H9 (cell line): ENCODE measurements at regions not wholly inside any gene's neighbourhood (a gene's known extent, or its start where the extent isn't known, plus 50 kb on each side); places are given as distances from the start of the nearest gene placed in this dataset.

Experiments used
- DNase-seq: peaks from one replicate; pipeline ENCODE4 v3.0.0-alpha.2; 2017
- H2AFZ ChIP-seq: one replicate; pipeline ENCODE4 v1.6.1; 2013; ENCODE audit warnings: mild to moderate bottlenecking, low read length, control low read depth, moderate library complexity
- H2AK5ac ChIP-seq: 2 replicates; pipeline ENCODE4 v1.6.1; 2013; ENCODE audit warnings: low read length, control low read depth, mixed read lengths; ENCODE audit not compliant: insufficient read length
- H2BK120ac ChIP-seq: one replicate; pipeline ENCODE4 v1.6.1; 2013; ENCODE audit warnings: low read depth, mild to moderate bottlenecking, low read length, control low read depth, inconsistent platforms; ENCODE audit not compliant: poor library complexity, severe bottlenecking
- H2BK12ac ChIP-seq: 2 replicates; pipeline ENCODE4 v1.6.1; 2013; ENCODE audit warnings: low read length, control low read depth, mixed read lengths, low read depth; ENCODE audit not compliant: insufficient read length
- H2BK15ac ChIP-seq: 2 replicates; pipeline ENCODE4 v1.6.1; 2013; ENCODE audit warnings: low read depth, low read length, control low read depth
- H2BK20ac ChIP-seq: one replicate; pipeline ENCODE4 v1.6.1; 2013; ENCODE audit warnings: low read depth, mild to moderate bottlenecking, low read length, control low read depth, inconsistent platforms; ENCODE audit not compliant: poor library complexity, severe bottlenecking
- H2BK5ac ChIP-seq: 2 replicates; pipeline ENCODE4 v1.6.1; 2013; ENCODE audit warnings: low read length, control low read depth, mixed read lengths; ENCODE audit not compliant: insufficient read length
- H3K14ac ChIP-seq: 2 replicates; pipeline ENCODE4 v1.6.1; 2013; ENCODE audit warnings: low read length, control low read depth; ENCODE audit not compliant: insufficient read depth
- H3K18ac ChIP-seq: 2 replicates; pipeline ENCODE4 v1.6.1; 2013; ENCODE audit warnings: low read depth, mild to moderate bottlenecking, mixed read lengths, low read length, control low read depth; ENCODE audit not compliant: insufficient read length
- H3K23ac ChIP-seq: 2 replicates; pipeline ENCODE4 v1.6.1; 2013; ENCODE audit warnings: low read length, control low read depth, mixed read lengths, low read depth; ENCODE audit not compliant: insufficient read length
- H3K23me2 ChIP-seq: 2 replicates; pipeline ENCODE4 v1.6.1; 2013; ENCODE audit warnings: low read depth, mild to moderate bottlenecking, mixed read lengths, low read length, control low read depth; ENCODE audit not compliant: insufficient read length, poor library complexity, severe bottlenecking
- H3K27ac ChIP-seq: 2 replicates; pipeline ENCODE4 v1.5.1; 2013; ENCODE audit warnings: low read length, control low read depth, mixed read lengths, low read depth; ENCODE audit not compliant: insufficient read length
- H3K27me3 ChIP-seq: 2 replicates; pipeline ENCODE4 v1.6.1; 2013; ENCODE audit warnings: low read length, control low read depth, inconsistent platforms; ENCODE audit not compliant: insufficient read depth
- H3K4ac ChIP-seq: 2 replicates; pipeline ENCODE4 v1.6.1; 2013; ENCODE audit warnings: low read depth, mild to moderate bottlenecking, control low read depth, inconsistent platforms, low read length, moderate library complexity
- H3K4me1 ChIP-seq: 2 replicates; pipeline ENCODE4 v1.6.1; 2013; ENCODE audit warnings: low read length, control low read depth, inconsistent platforms; ENCODE audit not compliant: insufficient read depth
- H3K4me2 ChIP-seq: 2 replicates; pipeline ENCODE4 v1.6.1; 2013; ENCODE audit warnings: low read length, control low read depth, mixed read lengths; ENCODE audit not compliant: insufficient read length, insufficient read depth
- H3K56ac ChIP-seq: 2 replicates; pipeline ENCODE4 v1.6.1; 2013; ENCODE audit warnings: low read depth, mild to moderate bottlenecking, mixed read lengths, low read length, control low read depth; ENCODE audit not compliant: insufficient read length
- H3K79me1 ChIP-seq: 2 replicates; pipeline ENCODE4 v1.6.1; 2013; ENCODE audit warnings: low read depth, mild to moderate bottlenecking, moderate library complexity, low read length, control low read depth, inconsistent platforms; ENCODE audit not compliant: insufficient read depth, poor library complexity, severe bottlenecking
- H3K79me2 ChIP-seq: 2 replicates; pipeline ENCODE4 v1.6.1; 2013; ENCODE audit warnings: low read length, control low read depth, inconsistent platforms; ENCODE audit not compliant: insufficient read depth
- H3K9ac ChIP-seq: 2 replicates; pipeline ENCODE4 v1.6.1; 2013; ENCODE audit warnings: low read length, control low read depth, mixed read lengths; ENCODE audit not compliant: insufficient read length; ENCODE audit errors: extremely low read depth
- H3K9me3 ChIP-seq: one replicate; pipeline ENCODE4 v1.6.1; 2013; ENCODE audit warnings: low read depth, low read length, inconsistent platforms; ENCODE audit not compliant: control insufficient read depth
- H3T11ph ChIP-seq: one replicate; pipeline ENCODE4 v1.6.1; 2013; ENCODE audit warnings: mild to moderate bottlenecking, low read length, control low read depth, inconsistent platforms
- H4K20me1 ChIP-seq: one replicate; pipeline ENCODE4 v1.6.1; 2013; ENCODE audit not compliant: control insufficient read depth, insufficient read length, insufficient read depth
- H4K5ac ChIP-seq: 2 replicates; pipeline ENCODE4 v1.6.1; 2013; ENCODE audit warnings: low read depth, mild to moderate bottlenecking, mixed read lengths, low read length, control low read depth; ENCODE audit not compliant: insufficient read length
- H4K8ac ChIP-seq: replicated peaks from 2 replicates; pipeline ENCODE4 v1.6.1; 2013; ENCODE audit warnings: low read length, control low read depth, mixed read lengths, low read depth; ENCODE audit not compliant: insufficient read length
- H4K91ac ChIP-seq: 2 replicates; pipeline ENCODE4 v1.6.1; 2013; ENCODE audit warnings: low read depth, mild to moderate bottlenecking, moderate library complexity, mixed read lengths, low read length, control low read depth; ENCODE audit not compliant: insufficient read length
- H3K27ac Mint-ChIP-seq, 3 experiments: 2 replicates in 2 of 3; 3 replicates in 1 of 3; pipeline ENCODE4 v1.8.0; 2020 to 2021; ENCODE audit warnings: mixed read lengths in 3 of 3, mild to moderate bottlenecking in 1 of 3, moderate library complexity in 1 of 3
- H3K27me3 Mint-ChIP-seq: 2 replicates; pipeline ENCODE4 v1.8.0; 2021; ENCODE audit warnings: low read depth, mild to moderate bottlenecking, moderate library complexity, mixed read lengths
- H3K36me3 Mint-ChIP-seq, 3 experiments: 2 replicates in 2 of 3; 3 replicates in 1 of 3; pipeline ENCODE4 v1.8.0; 2020 to 2021; ENCODE audit warnings: low read depth in 3 of 3, mixed read lengths in 3 of 3; ENCODE audit not compliant: insufficient read depth in 1 of 3
- H3K4me1 Mint-ChIP-seq, 2 experiments: 2 replicates each; pipeline ENCODE4 v1.8.0; 2020; ENCODE audit warnings: mixed read lengths in 2 of 2
- H3K4me3 Mint-ChIP-seq, 2 experiments: 2 replicates in 1 of 2; 3 replicates in 1 of 2; pipeline ENCODE4 v1.8.0; 2020 to 2021; ENCODE audit warnings: mild to moderate bottlenecking in 2 of 2, mixed read lengths in 2 of 2, moderate library complexity in 1 of 2
- H3K9me3 Mint-ChIP-seq, 2 experiments: 2 replicates in 1 of 2; 3 replicates in 1 of 2; pipeline ENCODE4 v1.8.0; 2020; ENCODE audit warnings: mild to moderate bottlenecking in 2 of 2, mixed read lengths in 2 of 2, moderate library complexity in 1 of 2
- WGBS: extraction: QIAGEN DNeasy Blood & Tissue Kit; methylation state at CpG from one replicate; pipeline ENCODE4 v1.1.7; 2013; ENCODE audit warnings: missing lambda C conversion rate, low lambda C conversion rate, mixed read lengths; ENCODE audit not compliant: insufficient read length; ENCODE audit errors: extremely low coverage; 5-methylcytosine and 5-hydroxymethylcytosine counted together
- TF ChIP-seq, protein P1 (sequence below): fragments of 200-600 bp; sonication (generic); conservative IDR thresholded peaks from 3 replicates; pipeline ENCODE4 v1.8.0; 2021; ENCODE audit warnings: antibody characterized with exemption, mild to moderate bottlenecking

GRCh38 chr2:83282043-83282795 is 1176.9 kb downstream of the SUCLG1 start:
- WGBS: no CpG with 5 or more reads among the region's 6 CpGs
- no peaks in the 10 kb centered on the region for H4K20me1 ChIP-seq

More at GRCh38 chr2:83282043-83282795, 1176.9 kb downstream of the SUCLG1 start:
- Mint-ChIP-seq H3K27ac (peak overlapping the region in 2 of 3 experiments; percentile 40 to 92; a peak in 3 of 7 replicates), H3K36me3 (peaks cover 10 to 45% (median 32%) of the 10 kb centered on the region in 3 experiments), H3K4me3 (no peak overlapping the region), H3K9me3 (peaks cover 40 to 45% of the 10 kb centered on the region in 2 experiments), H3K4me1 (peaks cover 24 to 40% of the 10 kb centered on the region in 2 experiments), H3K27me3 (no peaks in the 10 kb centered on the region)
- no peak overlapping the region for H2BK15ac ChIP-seq
- H3K4me1 ChIP-seq: no peaks in the 10 kb centered on the region
- no peaks in the 10 kb centered on the region for H3K27me3 ChIP-seq
- no peaks in the 10 kb centered on the region for H3K79me2 ChIP-seq
- H3K4ac ChIP-seq: no peak overlapping the region
- no peak overlapping the region for H2BK5ac ChIP-seq
- H4K91ac ChIP-seq: no peak overlapping the region
- H3K27ac ChIP-seq: no peak overlapping the region
- no peak overlapping the region for H3K23ac ChIP-seq
- H2AFZ ChIP-seq: no peak overlapping the region
- no peak overlapping the region for H3K4me2 ChIP-seq
- H2BK12ac ChIP-seq: no peak overlapping the region
- no peak overlapping the region for H3K14ac ChIP-seq
- DNase-seq: no peak
- no peak overlapping the region for H4K5ac ChIP-seq
- H3K18ac ChIP-seq: no peak overlapping the region
- H4K8ac ChIP-seq: no peak overlapping the region
- no peak overlapping the region for H3K56ac ChIP-seq
- TF ChIP-seq, protein P1, sequence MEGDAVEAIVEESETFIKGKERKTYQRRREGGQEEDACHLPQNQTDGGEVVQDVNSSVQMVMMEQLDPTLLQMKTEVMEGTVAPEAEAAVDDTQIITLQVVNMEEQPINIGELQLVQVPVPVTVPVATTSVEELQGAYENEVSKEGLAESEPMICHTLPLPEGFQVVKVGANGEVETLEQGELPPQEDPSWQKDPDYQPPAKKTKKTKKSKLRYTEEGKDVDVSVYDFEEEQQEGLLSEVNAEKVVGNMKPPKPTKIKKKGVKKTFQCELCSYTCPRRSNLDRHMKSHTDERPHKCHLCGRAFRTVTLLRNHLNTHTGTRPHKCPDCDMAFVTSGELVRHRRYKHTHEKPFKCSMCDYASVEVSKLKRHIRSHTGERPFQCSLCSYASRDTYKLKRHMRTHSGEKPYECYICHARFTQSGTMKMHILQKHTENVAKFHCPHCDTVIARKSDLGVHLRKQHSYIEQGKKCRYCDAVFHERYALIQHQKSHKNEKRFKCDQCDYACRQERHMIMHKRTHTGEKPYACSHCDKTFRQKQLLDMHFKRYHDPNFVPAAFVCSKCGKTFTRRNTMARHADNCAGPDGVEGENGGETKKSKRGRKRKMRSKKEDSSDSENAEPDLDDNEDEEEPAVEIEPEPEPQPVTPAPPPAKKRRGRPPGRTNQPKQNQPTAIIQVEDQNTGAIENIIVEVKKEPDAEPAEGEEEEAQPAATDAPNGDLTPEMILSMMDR: no peak
- no peak overlapping the region for H3K9ac ChIP-seq
- H2BK20ac ChIP-seq: no peak overlapping the region
- no peaks in the 10 kb centered on the region for H3K9me3 ChIP-seq
- H3T11ph ChIP-seq: no peak overlapping the region
- no peaks in the 10 kb centered on the region for H3K23me2 ChIP-seq
- H2BK120ac ChIP-seq: no peak overlapping the region
- no peaks in the 10 kb centered on the region for H3K79me1 ChIP-seq
- H2AK5ac ChIP-seq: no peak overlapping the region
